Panc1 (cell line): ENCODE measurements at regions not wholly inside any gene's neighbourhood (a gene's known extent, or its start where the extent isn't known, plus 50 kb on each side); places are given as distances from the start of the nearest gene placed in this dataset.

Experiments used
- ATAC-seq: fragments of 200-7000 bp; cut with Tn5 transposase; 2 replicates; pipeline ENCODE4 v1.9.1; 2020; ENCODE audit warnings: mild to moderate bottlenecking, moderate library complexity
- BruUV-seq: library from RNA; stranded (reverse); fragments of 400-500 nt; replicated peaks from 2 replicates; lab custom pipeline; 2021; lab: Mats Ljungman, UMichigan
- CTCF ChIA-PET: fragments of 300-600 bp; sonication (Branson Sonifier 250); formaldehyde crosslinking; loops from one replicate; lab custom pipeline; 2022; ENCODE audit warnings: antibody characterized with exemption; lab: Charles Lee
- POLR2A ChIA-PET: fragments of 300-600 bp; sonication (Branson Sonifier 250); formaldehyde crosslinking; loops from one replicate; lab custom pipeline; 2022; ENCODE audit warnings: antibody characterized with exemption; lab: Charles Lee
- DNase-seq: peaks from one replicate; pipeline ENCODE4 v3.0.0-alpha.2; 2010; ENCODE audit warnings: low read depth, low spot score
- H3K27ac ChIP-seq: 2 replicates; pipeline ENCODE4 v1.5.1; 2011; ENCODE audit warnings: mild to moderate bottlenecking, low read length, inconsistent platforms
- H3K27me3 ChIP-seq: fragments of 200-500 bp; sonication (Bioruptor generic); 2 replicates; pipeline ENCODE4 v1.6.0; 2014; ENCODE audit warnings: low read length, inconsistent platforms; ENCODE audit not compliant: control insufficient read depth, insufficient read depth
- H3K36me3 ChIP-seq: fragments of 200-500 bp; sonication (Bioruptor generic); 2 replicates; pipeline ENCODE4 v1.5.1; 2014; ENCODE audit warnings: inconsistent platforms, mild to moderate bottlenecking, low read length, moderate library complexity; ENCODE audit not compliant: control insufficient read depth, insufficient read depth
- H3K4me1 ChIP-seq: 2 replicates; pipeline ENCODE4 v1.5.1; 2011; ENCODE audit warnings: inconsistent platforms, mild to moderate bottlenecking, low read length, moderate library complexity; ENCODE audit not compliant: control insufficient read depth, insufficient read depth
- H3K4me3 ChIP-seq, 2 experiments: 2 replicates each; pipeline ENCODE4 v1.5.1; 2011 to 2012; ENCODE audit warnings: low read depth in 2 of 2, low read length in 2 of 2, mild to moderate bottlenecking in 2 of 2, inconsistent platforms in 1 of 2, moderate library complexity in 1 of 2
- H3K9me3 ChIP-seq: fragments of 200-500 bp; sonication (Bioruptor generic); 2 replicates; pipeline ENCODE4 v1.5.1; 2014; ENCODE audit warnings: low read depth, mild to moderate bottlenecking, inconsistent platforms, low read length, moderate library complexity; ENCODE audit not compliant: control insufficient read depth, insufficient read depth
- CTCF ChIP-seq: fragments of 450-650 bp; IDR thresholded peaks from 2 replicates; pipeline ENCODE4 v1.5.1; 2017; ENCODE audit warnings: mild to moderate bottlenecking
- POLR2AphosphoS5 ChIP-seq: IDR thresholded peaks from 2 replicates; pipeline ENCODE4 v1.6.1; 2012; ENCODE audit warnings: mild to moderate bottlenecking, low read depth, low read length, moderate library complexity
- REST ChIP-seq, 2 experiments: IDR thresholded peaks; 2 replicates each; pipeline ENCODE4 v1.6.1; 2011 to 2012; ENCODE audit warnings: low read depth in 2 of 2, control low read depth in 1 of 2, low read length in 1 of 2, mild to moderate bottlenecking in 1 of 2, moderate library complexity in 1 of 2; ENCODE audit not compliant: insufficient read depth in 1 of 2
- SIN3A ChIP-seq: IDR thresholded peaks from 2 replicates; pipeline ENCODE4 v1.6.1; 2012; ENCODE audit warnings: low read depth, mild to moderate bottlenecking, low read length, moderate library complexity, borderline replicate concordance; ENCODE audit not compliant: insufficient read depth
- TCF7L2 ChIP-seq: IDR thresholded peaks from 2 replicates; pipeline ENCODE4 v1.6.1; 2011; ENCODE audit warnings: mild to moderate bottlenecking, low read depth, low read length, inconsistent platforms
- in situ Hi-C: cut with HindIII; loops from 2 replicates; pipeline ENCODE4 v1.10.0; 2016; ENCODE audit warnings: low sequenced_read_pairs, low pct_unique_long_range_greater_than_20kb
- intact Hi-C: fragments of 100-400 bp; cut with micrococcal nuclease; formaldehyde crosslinking; loops from one replicate; pipeline ENCODE4 v1.10.0; 2022; ENCODE audit not compliant: unreplicated experiment

GRCh38 chr14:54182419-54183045, 214.3 kb upstream of the CDKN3 start:
- intact Hi-C loops: no loop called here

More at GRCh38 chr14:54182419-54183045, 214.3 kb upstream of the CDKN3 start:
- H3K27me3 ChIP-seq: no peaks in the 10 kb centered on the region
- H3K9me3 ChIP-seq: no peaks in the 10 kb centered on the region
- POLR2A ChIA-PET: interaction anchor here (0.7 kb wide), 1 partner anchor 144 kb away, joined by 3 read pairs; no protein-coding TSS in a partner anchor
- TF ChIP-seq TCF7L2 (no peak), CTCF (no peak), REST (IDR thresholded peaks at IDR 0.05; ENCODE audit: insufficient read depth in 1 of 2, low read depth in 2 of 2, low read length in 1 of 2) (no peak), SIN3A (no peak), POLR2AphosphoS5 (no peak)
- DNase-seq (no peak), ATAC-seq (no peak)
- H3K36me3 ChIP-seq: no peaks in the 10 kb centered on the region
- H3K4me3 ChIP-seq: no peak overlapping the region
- H3K27ac ChIP-seq: no peak overlapping the region
- H3K4me1 ChIP-seq: no peaks in the 10 kb centered on the region
- in situ Hi-C loops: no loop called here
- CTCF ChIA-PET: no interaction called here
- BruUV-seq: no TSS peak
